ENCODE measurements at regions not wholly inside any gene's neighbourhood (a gene's known extent, or its start where the extent isn't known, plus 50 kb on each side); places are given as distances from the start of the nearest gene placed in this dataset.

- TF ChIP-seq CHD7 (IDR thresholded peaks at IDR 0.05; ENCODE audit: insufficient replicate concordance, low read length) (no peak), RNF2 (IDR thresholded peaks at IDR 0.05; ENCODE audit: borderline replicate concordance, low read depth, low read length, missing control alignments, poor library complexity, severe bottlenecking) (no peak), TAF7 (optimal IDR thresholded peaks at IDR 0.05; ENCODE audit: borderline replicate concordance, low read depth, low read length) (no peak), GTF2F1 (IDR thresholded peaks at IDR 0.05; ENCODE audit: borderline replicate concordance, low read depth, low read length) (no peak), POLR2AphosphoS5 (IDR thresholded peaks at IDR 0.05; ENCODE audit: low read depth, low read length) (no peak)
Observed at GRCh38 chr4:144208074-144208473, 67.6 kb upstream of the GYPA start (continued).

All from H1 (cell line).